ENCODE measurements at regions not wholly inside any gene's neighbourhood (a gene's known extent, or its start where the extent isn't known, plus 50 kb on each side); places are given as distances from the start of the nearest gene placed in this dataset.

DNA sequence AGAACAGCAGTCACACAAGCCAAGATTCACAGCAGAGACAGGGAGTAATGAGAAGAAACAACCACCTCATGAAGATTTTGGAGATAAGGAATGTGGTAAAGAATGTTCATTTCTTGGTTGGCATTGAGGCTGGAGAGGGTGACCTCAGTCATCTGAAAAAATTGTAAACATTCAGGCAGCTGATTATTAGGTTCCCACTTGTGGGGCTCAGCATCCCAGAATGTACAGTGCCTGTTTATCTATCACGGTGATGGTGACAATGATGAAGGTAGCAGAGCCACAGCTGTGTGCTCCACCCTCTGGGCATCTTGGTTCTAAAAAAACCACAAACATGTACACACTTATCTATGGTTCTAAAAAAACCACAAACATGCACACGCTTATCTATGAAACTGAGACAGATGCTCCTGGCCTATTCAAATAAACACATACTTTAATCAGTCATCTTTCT lies 143.9 kb upstream of the MOCS2 start:
- H3K36me3 Mint-ChIP-seq (ENCODE audit: low read depth, unreplicated experiment) = no peaks in the 10 kb centered on the region
- TF ChIP-seq, protein P1, sequence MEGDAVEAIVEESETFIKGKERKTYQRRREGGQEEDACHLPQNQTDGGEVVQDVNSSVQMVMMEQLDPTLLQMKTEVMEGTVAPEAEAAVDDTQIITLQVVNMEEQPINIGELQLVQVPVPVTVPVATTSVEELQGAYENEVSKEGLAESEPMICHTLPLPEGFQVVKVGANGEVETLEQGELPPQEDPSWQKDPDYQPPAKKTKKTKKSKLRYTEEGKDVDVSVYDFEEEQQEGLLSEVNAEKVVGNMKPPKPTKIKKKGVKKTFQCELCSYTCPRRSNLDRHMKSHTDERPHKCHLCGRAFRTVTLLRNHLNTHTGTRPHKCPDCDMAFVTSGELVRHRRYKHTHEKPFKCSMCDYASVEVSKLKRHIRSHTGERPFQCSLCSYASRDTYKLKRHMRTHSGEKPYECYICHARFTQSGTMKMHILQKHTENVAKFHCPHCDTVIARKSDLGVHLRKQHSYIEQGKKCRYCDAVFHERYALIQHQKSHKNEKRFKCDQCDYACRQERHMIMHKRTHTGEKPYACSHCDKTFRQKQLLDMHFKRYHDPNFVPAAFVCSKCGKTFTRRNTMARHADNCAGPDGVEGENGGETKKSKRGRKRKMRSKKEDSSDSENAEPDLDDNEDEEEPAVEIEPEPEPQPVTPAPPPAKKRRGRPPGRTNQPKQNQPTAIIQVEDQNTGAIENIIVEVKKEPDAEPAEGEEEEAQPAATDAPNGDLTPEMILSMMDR (IDR thresholded peaks at IDR 0.05; ENCODE audit: unreplicated experiment) = no peak
- no peak for DNase-seq (ENCODE audit: low spot score)
- H3K4me3 Mint-ChIP-seq (ENCODE audit: unreplicated experiment) = no peak overlapping the region
- H3K9me3 Mint-ChIP-seq (ENCODE audit: unreplicated experiment) = no peaks in the 10 kb centered on the region
- no peaks in the 10 kb centered on the region for H3K27me3 Mint-ChIP-seq (ENCODE audit: unreplicated experiment)
- no peaks in the 10 kb centered on the region for H3K4me1 Mint-ChIP-seq (ENCODE audit: unreplicated experiment)
- no peak overlapping the region for H3K27ac Mint-ChIP-seq (ENCODE audit: unreplicated experiment)

DNA sequence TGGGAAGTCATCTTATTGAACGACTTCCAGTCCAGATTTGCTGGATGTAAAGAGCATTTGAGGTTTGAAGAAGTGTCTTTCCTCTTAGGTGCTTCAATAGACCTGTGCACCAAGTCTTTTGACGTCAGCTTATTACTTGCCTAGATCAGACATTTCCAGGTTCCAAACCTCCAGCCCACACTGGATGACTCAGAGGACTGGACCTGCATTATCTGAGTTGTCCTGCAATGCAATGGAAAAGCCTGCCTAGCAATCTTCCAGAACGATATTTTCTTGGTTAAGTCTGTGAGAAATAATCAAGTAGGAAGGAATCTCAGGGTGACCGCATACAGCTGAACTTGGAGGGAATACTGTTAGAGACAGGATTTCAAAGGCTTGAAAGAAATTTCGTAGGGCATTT lies 147.2 kb upstream of the MOCS2 start:
- Mint-ChIP-seq H3K27me3 (ENCODE audit: unreplicated experiment) (no peaks in the 10 kb centered on the region), H3K36me3 (ENCODE audit: low read depth, unreplicated experiment) (no peaks in the 10 kb centered on the region), H3K4me1 (ENCODE audit: unreplicated experiment) (no peaks in the 10 kb centered on the region), H3K4me3 (ENCODE audit: unreplicated experiment) (no peak overlapping the region), H3K27ac (ENCODE audit: unreplicated experiment) (no peak overlapping the region), H3K9me3 (ENCODE audit: unreplicated experiment) (no peaks in the 10 kb centered on the region)
- no peak for DNase-seq (ENCODE audit: low spot score)
- TF ChIP-seq, protein P1 (IDR thresholded peaks at IDR 0.05; ENCODE audit: unreplicated experiment) = no peak

DNA sequence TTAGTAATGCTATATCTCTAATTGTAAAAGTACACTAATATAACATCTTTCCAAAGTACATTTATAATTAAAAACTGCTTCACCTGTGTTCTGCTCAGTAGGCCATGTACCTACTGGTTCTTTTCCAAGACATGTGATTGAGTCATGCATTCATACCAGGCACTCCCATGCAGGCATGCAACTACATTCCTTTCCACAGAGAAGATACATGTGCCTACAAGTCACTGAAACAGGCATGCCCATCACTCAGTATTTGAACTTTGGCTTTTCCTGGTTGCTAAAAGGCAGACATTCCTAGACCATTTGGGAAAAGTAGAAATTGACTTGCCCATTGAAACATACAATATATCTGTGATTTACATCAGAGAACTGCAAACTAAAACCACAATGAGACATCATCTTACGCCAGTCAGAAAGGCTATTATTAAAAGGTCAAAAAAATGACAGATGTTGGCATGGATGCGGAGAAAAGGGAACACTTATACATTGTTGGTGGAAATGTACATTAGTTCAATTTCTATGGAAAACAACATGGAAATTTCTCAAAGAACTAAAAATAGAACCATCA lies 148.3 kb upstream of the MOCS2 start:
- no peaks in the 10 kb centered on the region for H3K27me3 Mint-ChIP-seq (ENCODE audit: unreplicated experiment)
- H3K36me3 Mint-ChIP-seq (ENCODE audit: low read depth, unreplicated experiment) = no peaks in the 10 kb centered on the region
- no peak overlapping the region for H3K27ac Mint-ChIP-seq (ENCODE audit: unreplicated experiment)
- H3K4me1 Mint-ChIP-seq (ENCODE audit: unreplicated experiment) = no peaks in the 10 kb centered on the region
- no peaks in the 10 kb centered on the region for H3K9me3 Mint-ChIP-seq (ENCODE audit: unreplicated experiment)
- TF ChIP-seq, protein P1 (IDR thresholded peaks at IDR 0.05; ENCODE audit: unreplicated experiment) = no peak
- no peak overlapping the region for H3K4me3 Mint-ChIP-seq (ENCODE audit: unreplicated experiment)
- no peak for DNase-seq (ENCODE audit: low spot score)

DNA sequence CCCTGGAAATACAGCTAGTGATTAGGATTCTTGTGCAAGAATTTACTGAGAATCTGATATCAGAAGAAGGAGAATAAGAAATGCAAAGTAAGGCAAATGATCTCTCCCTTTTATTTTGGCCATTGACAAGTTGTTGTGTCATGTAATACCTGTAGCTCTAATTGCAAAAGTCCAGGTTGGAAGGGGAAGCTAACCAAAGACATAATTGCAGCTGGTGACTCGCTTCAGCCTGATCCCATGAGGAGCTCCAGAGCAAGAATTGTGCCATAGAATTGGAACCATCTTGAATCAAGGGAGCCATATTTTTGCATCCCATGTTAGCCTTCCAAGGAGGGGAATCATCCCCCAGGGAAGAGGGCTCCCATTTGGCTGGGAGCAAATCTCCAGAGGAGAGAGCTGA lies 149.6 kb upstream of the MOCS2 start:
- Mint-ChIP-seq H3K27me3 (ENCODE audit: unreplicated experiment) (no peaks in the 10 kb centered on the region), H3K36me3 (ENCODE audit: low read depth, unreplicated experiment) (no peaks in the 10 kb centered on the region), H3K9me3 (ENCODE audit: unreplicated experiment) (no peaks in the 10 kb centered on the region), H3K4me3 (ENCODE audit: unreplicated experiment) (no peak overlapping the region), H3K4me1 (ENCODE audit: unreplicated experiment) (no peaks in the 10 kb centered on the region), H3K27ac (ENCODE audit: unreplicated experiment) (no peak overlapping the region)
- no peak for DNase-seq (ENCODE audit: low spot score)
- TF ChIP-seq, protein P1 (IDR thresholded peaks at IDR 0.05; ENCODE audit: unreplicated experiment) = no peak

DNA sequence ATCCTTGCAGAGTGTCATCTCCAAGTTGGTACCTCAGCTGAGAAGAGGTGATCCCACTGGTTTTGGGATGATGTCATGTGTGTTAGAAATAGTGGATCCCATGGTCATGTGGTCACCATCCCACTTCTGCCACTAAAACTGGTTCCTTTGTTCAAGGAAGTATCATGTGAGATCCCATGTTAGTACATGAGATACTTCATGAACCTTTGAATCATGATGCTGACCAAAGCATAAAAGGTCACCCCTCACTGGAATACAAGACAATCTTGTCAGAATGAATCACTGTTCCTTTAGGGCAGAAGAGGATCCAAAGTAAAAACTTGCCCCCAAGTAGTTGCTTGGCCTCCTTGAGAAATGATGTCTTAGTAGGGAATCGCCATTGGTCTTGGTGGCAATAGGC lies 150.9 kb upstream of the MOCS2 start:
- TF ChIP-seq, protein P1 (IDR thresholded peaks at IDR 0.05; ENCODE audit: unreplicated experiment) = no peak
- no peaks in the 10 kb centered on the region for H3K36me3 Mint-ChIP-seq (ENCODE audit: low read depth, unreplicated experiment)
- no peaks in the 10 kb centered on the region for H3K27me3 Mint-ChIP-seq (ENCODE audit: unreplicated experiment)
- no peak for DNase-seq (ENCODE audit: low spot score)
- H3K4me3 Mint-ChIP-seq (ENCODE audit: unreplicated experiment) = no peak overlapping the region
- no peaks in the 10 kb centered on the region for H3K9me3 Mint-ChIP-seq (ENCODE audit: unreplicated experiment)
- no peaks in the 10 kb centered on the region for H3K4me1 Mint-ChIP-seq (ENCODE audit: unreplicated experiment)
- H3K27ac Mint-ChIP-seq (ENCODE audit: unreplicated experiment) = no peak overlapping the region
